Tibial nerve (tissue), 4 donors: ENCODE measurements at regions not wholly inside any gene's neighbourhood (a gene's known extent, or its start where the extent isn't known, plus 50 kb on each side); places are given as distances from the start of the nearest gene placed in this dataset.

Experiments
- DNase-seq, 2 donors: peaks; one replicate each; pipeline ENCODE4 v3.0.0-alpha.2; 2019; ENCODE audit warnings: low spot score in 2 of 2
- H3K27ac ChIP-seq, 4 donors: fragments of 200-600 bp; sonication (generic) in 3 of 4; one replicate each; pipeline ENCODE4 v1.5.1; 2017 to 2019; ENCODE audit warnings: mild to moderate bottlenecking in 1 of 4
- H3K27me3 ChIP-seq, 2 donors: fragments of 200-600 bp; sonication (generic) in 1 of 2; one replicate each; pipeline versions ENCODE4 v1.5.1 to v1.6.0; 2017 to 2019
- H3K36me3 ChIP-seq, 3 donors: fragments of 200-600 bp; sonication (generic); one replicate each; pipeline ENCODE4 v1.5.1; 2018 to 2019
- H3K4me1 ChIP-seq, 4 donors: fragments of 200-600 bp; sonication (generic) in 3 of 4; one replicate each; pipeline ENCODE4 v1.5.1; 2017 to 2019
- H3K4me3 ChIP-seq, 4 donors: fragments of 200-600 bp; sonication (generic) in 3 of 4; one replicate each; pipeline ENCODE4 v1.5.1; 2017 to 2019; ENCODE audit warnings: mild to moderate bottlenecking in 1 of 4, moderate library complexity in 1 of 4
- H3K9me3 ChIP-seq, 4 donors: fragments of 200-600 bp; sonication (generic) in 3 of 4; one replicate each; pipeline ENCODE4 v1.5.1; 2017 to 2019
- CTCF ChIP-seq, 5 experiments: fragments of 200-600 bp in 3 of 5; fragments of 450-650 bp in 2 of 5; sonication (generic) in 3 of 5; IDR thresholded peaks; one replicate each; pipeline ENCODE4 v1.5.1; 2016 to 2019; ENCODE audit warnings: antibody characterized with exemption in 5 of 5, mild to moderate bottlenecking in 3 of 5, moderate library complexity in 2 of 5
- EP300 ChIP-seq, 2 donors: sonication (generic); formaldehyde crosslinking; IDR thresholded peaks; one replicate each; pipeline ENCODE4 v1.6.1; 2017; ENCODE audit warnings: antibody characterized with exemption in 2 of 2, mild to moderate bottlenecking in 1 of 2
- POLR2A ChIP-seq, 2 donors: fragments of 450-650 bp; IDR thresholded peaks; one replicate each; pipeline ENCODE4 v1.6.1; 2017; ENCODE audit warnings: antibody characterized with exemption in 2 of 2, mild to moderate bottlenecking in 2 of 2, moderate library complexity in 2 of 2
- WGBS, 2 donors: methylation state at CpG; one replicate each; pipeline ENCODE4 v1.1.5; 2018; 5-methylcytosine and 5-hydroxymethylcytosine counted together

- DNase-seq = no peak
- no peak overlapping the region for H3K27ac ChIP-seq
- no peaks in the 10 kb centered on the region for H3K36me3 ChIP-seq
- H3K27me3 ChIP-seq = no peaks in the 10 kb centered on the region
- H3K4me1 ChIP-seq = no peaks in the 10 kb centered on the region
- TF ChIP-seq POLR2A (IDR thresholded peaks at IDR 0.05) = no peak
- WGBS, 2 donors = 24 to 34% methylated on average over 7 of the region's 7 CpGs
- no peaks in the 10 kb centered on the region for H3K9me3 ChIP-seq
- no peak overlapping the region for H3K4me3 ChIP-seq
Measured at GRCh38 chr16:6284731-6285130, 1047.9 kb upstream of the RBFOX1 start.

DNA sequence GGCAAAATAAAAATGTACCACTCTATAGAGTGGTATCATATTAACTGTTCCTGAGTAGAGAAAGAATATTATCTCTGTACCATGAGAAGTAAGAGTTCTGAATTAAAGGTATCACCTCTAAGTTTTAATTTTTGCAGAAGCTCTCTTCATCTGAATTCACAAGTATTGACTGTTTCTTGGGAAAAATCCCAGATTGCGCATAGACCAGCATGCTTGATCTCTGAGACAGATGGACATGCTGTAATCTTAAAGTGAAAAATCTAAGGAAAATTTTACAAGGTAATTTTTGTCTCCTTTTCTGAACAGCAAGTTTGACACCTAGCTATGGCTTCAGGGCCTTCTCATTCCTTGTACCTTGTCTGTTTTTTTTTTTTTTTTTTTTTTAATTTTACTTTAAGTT, 1050.7 kb upstream of the RBFOX1 start:
- TF ChIP-seq EP300 (IDR thresholded peaks at IDR 0.05) (no peak), POLR2A (IDR thresholded peaks at IDR 0.05) (no peak), CTCF (IDR thresholded peaks at IDR 0.05) (no peak)
- no peak for DNase-seq
- H3K4me3 ChIP-seq = no peak overlapping the region
- no peak overlapping the region for H3K27ac ChIP-seq
- H3K4me1 ChIP-seq = no peaks in the 10 kb centered on the region
- no peaks in the 10 kb centered on the region for H3K27me3 ChIP-seq
- WGBS, 2 donors = 93 to 96% methylated on average over 1 of the region's 1 CpG
- H3K9me3 ChIP-seq = no peaks in the 10 kb centered on the region
- no peaks in the 10 kb centered on the region for H3K36me3 ChIP-seq

- no peak for DNase-seq
- no peaks in the 10 kb centered on the region for H3K36me3 ChIP-seq
- no peak overlapping the region for H3K27ac ChIP-seq
- no peaks in the 10 kb centered on the region for H3K27me3 ChIP-seq
- TF ChIP-seq EP300 (IDR thresholded peaks at IDR 0.05) = no peak
- no peak for TF ChIP-seq POLR2A (IDR thresholded peaks at IDR 0.05)
- TF ChIP-seq CTCF (IDR thresholded peaks at IDR 0.05) = no peak
- H3K4me3 ChIP-seq = no peak overlapping the region
- H3K4me1 ChIP-seq = no peaks in the 10 kb centered on the region
- WGBS, 2 donors = 77 to 85% methylated on average over 8 of the region's 8 CpGs
- H3K9me3 ChIP-seq = no peaks in the 10 kb centered on the region
Measured at GRCh38 chr16:6281274-6281673, 1051.4 kb upstream of the RBFOX1 start.

DNA sequence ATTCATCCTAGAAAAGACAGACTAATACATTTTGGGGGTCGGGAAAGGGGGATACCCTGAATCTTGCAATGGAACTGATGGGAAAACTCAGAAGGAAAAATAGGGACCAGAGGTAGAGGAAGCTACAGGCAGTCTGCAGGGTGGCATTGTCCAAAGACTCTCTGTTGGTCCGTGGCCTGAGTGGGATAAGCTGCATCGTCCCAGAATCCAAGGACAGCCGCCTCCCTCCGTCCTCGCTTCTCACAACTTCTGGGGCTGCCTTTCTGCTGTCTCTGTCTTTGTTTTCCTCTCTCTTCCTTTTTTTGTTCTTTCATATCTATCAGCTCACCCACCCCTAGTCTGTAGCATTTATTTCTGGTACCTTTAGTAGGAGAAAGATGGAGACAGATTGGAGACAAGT, 1052.6 kb upstream of the RBFOX1 start:
- DNase-seq = no peak
- Histone ChIP-seq H3K27me3 (no peaks in the 10 kb centered on the region), H3K9me3 (no peaks in the 10 kb centered on the region), H3K36me3 (no peaks in the 10 kb centered on the region), H3K4me1 (no peaks in the 10 kb centered on the region), H3K27ac (no peak overlapping the region), H3K4me3 (no peak overlapping the region)
- TF ChIP-seq CTCF (IDR thresholded peaks at IDR 0.05) (no peak), EP300 (IDR thresholded peaks at IDR 0.05) (no peak), POLR2A (IDR thresholded peaks at IDR 0.05) (no peak)
- WGBS, 2 donors = 76 to 78% methylated on average over 6 of the region's 6 CpGs

DNA sequence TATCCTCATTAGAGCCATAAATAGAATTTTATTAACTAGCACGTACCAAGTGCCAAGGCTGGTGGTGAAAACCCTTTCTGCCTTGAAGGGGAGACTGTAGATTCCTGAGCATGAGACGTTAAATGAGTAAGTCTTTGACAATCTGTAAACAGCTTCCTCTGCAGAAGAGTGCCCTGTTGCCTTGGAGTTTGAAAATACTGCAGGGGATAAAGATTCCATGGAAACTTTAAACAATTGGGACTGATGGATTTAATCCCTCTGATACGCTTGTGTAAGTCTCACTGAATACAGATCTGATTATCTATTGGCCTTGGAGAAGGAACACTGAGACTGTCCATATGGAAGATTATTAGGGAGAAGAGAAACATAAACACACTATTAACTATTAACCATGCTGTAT, 1053.4 kb upstream of the RBFOX1 start:
- no peaks in the 10 kb centered on the region for H3K9me3 ChIP-seq
- no peak for DNase-seq
- H3K27me3 ChIP-seq = no peaks in the 10 kb centered on the region
- H3K4me1 ChIP-seq = no peaks in the 10 kb centered on the region
- WGBS, 2 donors = 35 to 37% methylated on average over 3 of the region's 3 CpGs
- TF ChIP-seq POLR2A (IDR thresholded peaks at IDR 0.05) (no peak), EP300 (IDR thresholded peaks at IDR 0.05) (no peak), CTCF (IDR thresholded peaks at IDR 0.05) (no peak)
- no peak overlapping the region for H3K4me3 ChIP-seq
- no peaks in the 10 kb centered on the region for H3K36me3 ChIP-seq
- H3K27ac ChIP-seq = no peak overlapping the region

DNA sequence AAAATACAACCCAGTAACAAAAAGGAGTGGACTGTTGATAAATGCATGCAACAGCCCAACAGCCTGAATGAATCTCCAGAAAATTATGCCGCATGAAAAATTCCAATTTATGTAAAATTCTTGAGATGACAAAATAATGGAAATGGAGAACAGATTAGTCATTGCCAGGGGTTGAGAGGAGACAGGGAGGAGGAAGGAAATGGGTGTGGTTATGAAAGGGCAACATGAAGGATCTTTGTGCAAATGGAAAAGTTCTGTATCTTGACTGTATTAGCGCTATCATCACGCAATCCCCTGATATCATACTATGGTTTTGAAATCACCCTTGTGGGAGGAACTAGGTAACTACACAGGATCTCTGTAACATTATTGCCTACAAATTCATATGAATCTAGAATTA, 1058.3 kb upstream of the RBFOX1 start:
- Histone ChIP-seq H3K4me1 (no peaks in the 10 kb centered on the region), H3K27ac (no peak overlapping the region), H3K4me3 (no peak overlapping the region), H3K9me3 (no peaks in the 10 kb centered on the region), H3K36me3 (no peaks in the 10 kb centered on the region), H3K27me3 (no peaks in the 10 kb centered on the region)
- WGBS, 2 donors = 88 to 90% methylated on average over 3 of the region's 3 CpGs
- no peak for TF ChIP-seq POLR2A (IDR thresholded peaks at IDR 0.05)
- TF ChIP-seq EP300 (IDR thresholded peaks at IDR 0.05) = no peak
- TF ChIP-seq CTCF (IDR thresholded peaks at IDR 0.05) = no peak
- no peak for DNase-seq
